Hepatocyte (in vitro differentiated cells): ENCODE measurements at regions not wholly inside any gene's neighbourhood (a gene's known extent, or its start where the extent isn't known, plus 50 kb on each side); places are given as distances from the start of the nearest gene placed in this dataset.

ENCODE experiments used
- EZH2 ChIP-seq: fragments of 200-600 bp; sonication (generic); IDR thresholded peaks from 2 replicates; pipeline ENCODE4 v1.6.1; 2016; ENCODE audit warnings: antibody characterized with exemption, mild to moderate bottlenecking, borderline replicate concordance
- EZH2phosphoT487 ChIP-seq: fragments of 200-600 bp; sonication (generic); IDR thresholded peaks from one replicate; pipeline ENCODE4 v1.6.1; 2018; ENCODE audit warnings: antibody characterized with exemption, mild to moderate bottlenecking, low read depth, moderate library complexity; ENCODE audit not compliant: unreplicated experiment, severe bottlenecking
- TF ChIP-seq, protein P1 (sequence below): fragments of 200-600 bp; sonication (generic); IDR thresholded peaks from 2 replicates; pipeline ENCODE4 v1.5.1; 2016; ENCODE audit warnings: antibody characterized with exemption, mild to moderate bottlenecking; ENCODE audit not compliant: poor library complexity

GRCh38 chr11:134789104-134789503 is 377.1 kb upstream of the B3GAT1 start:
- TF ChIP-seq, protein P1, sequence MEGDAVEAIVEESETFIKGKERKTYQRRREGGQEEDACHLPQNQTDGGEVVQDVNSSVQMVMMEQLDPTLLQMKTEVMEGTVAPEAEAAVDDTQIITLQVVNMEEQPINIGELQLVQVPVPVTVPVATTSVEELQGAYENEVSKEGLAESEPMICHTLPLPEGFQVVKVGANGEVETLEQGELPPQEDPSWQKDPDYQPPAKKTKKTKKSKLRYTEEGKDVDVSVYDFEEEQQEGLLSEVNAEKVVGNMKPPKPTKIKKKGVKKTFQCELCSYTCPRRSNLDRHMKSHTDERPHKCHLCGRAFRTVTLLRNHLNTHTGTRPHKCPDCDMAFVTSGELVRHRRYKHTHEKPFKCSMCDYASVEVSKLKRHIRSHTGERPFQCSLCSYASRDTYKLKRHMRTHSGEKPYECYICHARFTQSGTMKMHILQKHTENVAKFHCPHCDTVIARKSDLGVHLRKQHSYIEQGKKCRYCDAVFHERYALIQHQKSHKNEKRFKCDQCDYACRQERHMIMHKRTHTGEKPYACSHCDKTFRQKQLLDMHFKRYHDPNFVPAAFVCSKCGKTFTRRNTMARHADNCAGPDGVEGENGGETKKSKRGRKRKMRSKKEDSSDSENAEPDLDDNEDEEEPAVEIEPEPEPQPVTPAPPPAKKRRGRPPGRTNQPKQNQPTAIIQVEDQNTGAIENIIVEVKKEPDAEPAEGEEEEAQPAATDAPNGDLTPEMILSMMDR, result no peak
- no peak for TF ChIP-seq EZH2phosphoT487
- TF ChIP-seq EZH2, result no peak
